ENCODE measurements at regions not wholly inside any gene's neighbourhood (a gene's known extent, or its start where the extent isn't known, plus 50 kb on each side); places are given as distances from the start of the nearest gene placed in this dataset.

GRCh38 chr10:2054728-2055127 is 317.4 kb upstream of the ADARB2 start:
- WGBS, 2 donors, result 53 to 59% methylated on average over 3 of the region's 3 CpGs
- Histone ChIP-seq H3K4me3 (no peak overlapping the region), H3K27ac (no peak overlapping the region), H3K36me3 (no peaks in the 10 kb centered on the region), H3K4me1 (no peaks in the 10 kb centered on the region), H3K27me3 (no peaks in the 10 kb centered on the region), H3K9me3 (no peaks in the 10 kb centered on the region)
- TF ChIP-seq POLR2AphosphoS5 (IDR thresholded peaks at IDR 0.05), result no peak
- no peak for TF ChIP-seq CTCF (IDR thresholded peaks at IDR 0.05)
- no peak for TF ChIP-seq POLR2A (IDR thresholded peaks at IDR 0.05)
- TF ChIP-seq EP300 (IDR thresholded peaks at IDR 0.05), result no peak
- DNase-seq, result no peak
- intact Hi-C loops (cut with DNase I), result no loop called here

- TF ChIP-seq POLR2AphosphoS5 (IDR thresholded peaks at IDR 0.05), result no peak
- no peak for TF ChIP-seq EP300 (IDR thresholded peaks at IDR 0.05)
- TF ChIP-seq POLR2A (IDR thresholded peaks at IDR 0.05), result no peak
- TF ChIP-seq CTCF (IDR thresholded peaks at IDR 0.05), result no peak
- Histone ChIP-seq H3K9me3 (no peaks in the 10 kb centered on the region), H3K4me3 (no peak overlapping the region), H3K27ac (no peak overlapping the region), H3K36me3 (no peaks in the 10 kb centered on the region), H3K27me3 (no peaks in the 10 kb centered on the region), H3K4me1 (no peaks in the 10 kb centered on the region)
- DNase-seq, result no peak
- intact Hi-C loops (cut with DNase I), result no loop called here
- 92 to 93% methylated on average over 5 of the region's 5 CpGs for WGBS, 2 donors
Measured at GRCh38 chr10:2053805-2054204, 316.5 kb upstream of the ADARB2 start.

- Histone ChIP-seq H3K36me3 (no peaks in the 10 kb centered on the region), H3K27me3 (no peaks in the 10 kb centered on the region), H3K4me1 (no peaks in the 10 kb centered on the region), H3K27ac (no peak overlapping the region), H3K9me3 (no peaks in the 10 kb centered on the region), H3K4me3 (no peak overlapping the region)
- no peak for DNase-seq
- WGBS, 2 donors, result 86 to 89% methylated on average over 7 of the region's 7 CpGs
- no peak for TF ChIP-seq CTCF (IDR thresholded peaks at IDR 0.05)
- no peak for TF ChIP-seq EP300 (IDR thresholded peaks at IDR 0.05)
- no peak for TF ChIP-seq POLR2A (IDR thresholded peaks at IDR 0.05)
- TF ChIP-seq POLR2AphosphoS5 (IDR thresholded peaks at IDR 0.05), result no peak
- intact Hi-C loops (cut with DNase I), result no loop called here
Measured at GRCh38 chr10:2051108-2051507, 313.8 kb upstream of the ADARB2 start.

- DNase-seq, result no peak
- Histone ChIP-seq H3K4me1 (no peaks in the 10 kb centered on the region), H3K36me3 (no peaks in the 10 kb centered on the region), H3K27ac (no peak overlapping the region), H3K9me3 (peaks cover 0 to 3% (median 0%) of the 10 kb centered on the region in 4 donors), H3K27me3 (no peaks in the 10 kb centered on the region), H3K4me3 (no peak overlapping the region)
- TF ChIP-seq POLR2A (IDR thresholded peaks at IDR 0.05), result no peak
- no peak for TF ChIP-seq CTCF (IDR thresholded peaks at IDR 0.05)
- TF ChIP-seq EP300 (IDR thresholded peaks at IDR 0.05), result no peak
- no peak for TF ChIP-seq POLR2AphosphoS5 (IDR thresholded peaks at IDR 0.05)
- intact Hi-C loops (cut with DNase I), result no loop called here
Measured at GRCh38 chr10:2049560-2049959, 312.2 kb upstream of the ADARB2 start.

- H3K27me3 ChIP-seq, result no peaks in the 10 kb centered on the region
- WGBS, 2 donors, result 51 to 73% methylated on average over 5 of the region's 5 CpGs
- H3K36me3 ChIP-seq, result no peaks in the 10 kb centered on the region
- H3K4me3 ChIP-seq, result no peak overlapping the region
- no peak overlapping the region for H3K27ac ChIP-seq
- peaks cover 0 to 3% (median 0%) of the 10 kb centered on the region in 4 donors for H3K9me3 ChIP-seq
- TF ChIP-seq CTCF (IDR thresholded peaks at IDR 0.05) (no peak), EP300 (IDR thresholded peaks at IDR 0.05) (no peak)
- H3K4me1 ChIP-seq, result no peaks in the 10 kb centered on the region
- DNase-seq, result no peak
- intact Hi-C loops (cut with DNase I), result no loop called here
Measured at GRCh38 chr10:2048337-2048973, 311.1 kb upstream of the ADARB2 start.

All from sigmoid colon (tissue), 6 donors.